GM12878 (cell line): ENCODE measurements at regions not wholly inside any gene's neighbourhood (a gene's known extent, or its start where the extent isn't known, plus 50 kb on each side); places are given as distances from the start of the nearest gene placed in this dataset.
A peak's percentile ranks its signal among the peaks of the same experiment; 100 is the strongest.

ENCODE experiments used
- ATAC-seq: fragments of 200-7000 bp; cut with Tn5 transposase; 3 replicates; pipeline ENCODE4 v1.9.1; 2020; ENCODE audit warnings: mild to moderate bottlenecking, moderate library complexity
- BruUV-seq: library from RNA; stranded (reverse); fragments of 400-500 nt; replicated peaks from 2 replicates; lab custom pipeline; 2021; lab: Mats Ljungman, UMichigan
- CTCF ChIA-PET: fragments of 300-600 bp; sonication (Branson Sonifier 250); formaldehyde crosslinking; extraction: SDS; loops from one replicate; lab custom pipeline; 2021; ENCODE audit warnings: inconsistent platforms; lab: Yijun Ruan, JAX
- POLR2A ChIA-PET: fragments of 350-600 bp; formaldehyde crosslinking; extraction: SDS; loops from one replicate; lab custom pipeline; 2021; ENCODE audit warnings: inconsistent platforms; lab: Charles Lee
- RAD21 ChIA-PET: fragments of 300-600 bp; sonication (Branson Sonifier 250); formaldehyde crosslinking; loops from one replicate; lab custom pipeline; 2023; ENCODE audit warnings: antibody characterized with exemption; ENCODE audit not compliant: unreplicated experiment; lab: Charles Lee
- SMC1A ChIA-PET: fragments of 300-600 bp; sonication (Branson Sonifier 250); formaldehyde crosslinking; loops from one replicate; lab custom pipeline; 2023; ENCODE audit not compliant: unreplicated experiment, uncharacterized antibody; lab: Charles Lee
- DNase-seq: peaks from one replicate; pipeline ENCODE4 v3.0.0-alpha.2; 2011; ENCODE audit warnings: low read depth, low spot score
- FAIRE-seq: peaks from 3 replicates; lab custom pipeline; 2011; peaks lifted over from hg19 to GRCh38; lab: Jason Lieb, UNC
- H2AFZ ChIP-seq: 2 replicates; pipeline ENCODE4 v1.6.0; 2011; ENCODE audit warnings: low read depth, low read length, control low read depth; ENCODE audit not compliant: control insufficient read depth
- H3K27ac ChIP-seq: 2 replicates; pipeline ENCODE4 v1.5.1; 2011; ENCODE audit warnings: control low read depth; ENCODE audit not compliant: control insufficient read depth, insufficient read depth
- H3K27me3 ChIP-seq, 2 experiments: replicated peaks in 1 of 2; 2 replicates each; pipeline versions ENCODE4 v1.6.0 to v1.6.1; 2011; ENCODE audit warnings: low read length in 1 of 2; ENCODE audit not compliant: control insufficient read depth in 2 of 2, insufficient read depth in 2 of 2
- H3K36me3 ChIP-seq, 2 experiments: 2 replicates each; pipeline ENCODE4 v1.5.1; 2011; ENCODE audit warnings: low read length in 1 of 2; ENCODE audit not compliant: control insufficient read depth in 2 of 2, insufficient read depth in 2 of 2
- H3K4me1 ChIP-seq: 2 replicates; pipeline ENCODE4 v1.6.1; 2011; ENCODE audit warnings: mild to moderate bottlenecking, low read length, moderate library complexity, mixed read lengths; ENCODE audit not compliant: control insufficient read depth, insufficient read depth
- H3K4me2 ChIP-seq: 2 replicates; pipeline ENCODE4 v1.6.0; 2011; ENCODE audit warnings: control low read depth; ENCODE audit not compliant: control insufficient read depth, insufficient read depth
- H3K4me3 ChIP-seq: fragments of 200-600 bp; sonication (generic); 2 replicates; pipeline ENCODE4 v1.5.1; 2016
- H3K79me2 ChIP-seq: 2 replicates; pipeline ENCODE4 v1.6.0; 2011; ENCODE audit warnings: low read length; ENCODE audit not compliant: control insufficient read depth, insufficient read depth
- H3K9ac ChIP-seq: 2 replicates; pipeline ENCODE4 v1.8.0; 2011; ENCODE audit warnings: low read length, control low read depth, mixed read lengths; ENCODE audit not compliant: control insufficient read depth, insufficient read depth
- H3K9me3 ChIP-seq: replicated peaks from 3 replicates; pipeline ENCODE4 v1.5.1; 2011; ENCODE audit warnings: mild to moderate bottlenecking, low read length; ENCODE audit not compliant: control insufficient read depth, insufficient read depth
- H4K20me1 ChIP-seq: 2 replicates; pipeline ENCODE4 v1.6.0; 2011; ENCODE audit not compliant: control insufficient read depth, insufficient read depth
- BMI1 ChIP-seq: fragments of 450-650 bp; IDR thresholded peaks from 2 replicates; pipeline ENCODE4 v1.6.1; 2016; ENCODE audit warnings: mild to moderate bottlenecking, moderate library complexity, borderline replicate concordance
- CTCF ChIP-seq, 3 experiments: IDR thresholded peaks in 2 of 3; conservative IDR thresholded peaks in 1 of 3; 2 replicates each; pipeline ENCODE4 v1.5.1; 2011; ENCODE audit warnings: low read depth in 3 of 3, low read length in 3 of 3, mild to moderate bottlenecking in 3 of 3, control low read depth in 2 of 3, moderate library complexity in 2 of 3, inconsistent platforms in 1 of 3, mixed read lengths in 1 of 3; ENCODE audit not compliant: control insufficient read depth in 2 of 3, insufficient read depth in 1 of 3; ENCODE audit errors: extremely low read depth in 1 of 3
- ESRRA ChIP-seq: IDR thresholded peaks from 2 replicates; pipeline ENCODE4 v1.6.1; 2012; ENCODE audit warnings: mild to moderate bottlenecking, low read length, improper control_type of control experiment
- FOS ChIP-seq: IDR thresholded peaks from 3 replicates; pipeline ENCODE4 v1.6.1; 2011; ENCODE audit warnings: borderline replicate concordance; ENCODE audit not compliant: insufficient read length; ENCODE audit errors: extremely low read depth
- KAT2A ChIP-seq: conservative IDR thresholded peaks from 2 replicates; pipeline ENCODE4 v1.6.1; 2011; ENCODE audit warnings: low read depth, low read length; ENCODE audit not compliant: control insufficient read depth
- LARP7 ChIP-seq: fragments of 450-650 bp; IDR thresholded peaks from 2 replicates; pipeline ENCODE4 v1.6.1; 2017; ENCODE audit warnings: mild to moderate bottlenecking
- NFYB ChIP-seq: IDR thresholded peaks from 2 replicates; pipeline ENCODE4 v1.6.1; 2011; ENCODE audit warnings: low read depth, mild to moderate bottlenecking, low read length, improper control_type of control experiment, moderate library complexity; ENCODE audit not compliant: insufficient read depth
- NRF1 ChIP-seq: conservative IDR thresholded peaks from 2 replicates; pipeline ENCODE4 v1.6.1; 2011; ENCODE audit warnings: mild to moderate bottlenecking, low read depth, low read length, improper control_type of control experiment
- RAD21 ChIP-seq: IDR thresholded peaks from 2 replicates; pipeline ENCODE4 v1.6.1; 2011; ENCODE audit warnings: mild to moderate bottlenecking, low read depth, low read length, moderate library complexity; ENCODE audit not compliant: insufficient read depth
- RBBP5 ChIP-seq: fragments of 200-600 bp; sonication (generic); conservative IDR thresholded peaks from 2 replicates; pipeline ENCODE4 v1.6.1; 2016
- SMAD1 ChIP-seq: fragments of 450-650 bp; IDR thresholded peaks from 2 replicates; pipeline ENCODE4 v1.6.1; 2018; ENCODE audit warnings: mild to moderate bottlenecking, low read depth; ENCODE audit not compliant: partially characterized antibody
- TAF1 ChIP-seq: IDR thresholded peaks from 2 replicates; pipeline ENCODE4 v1.6.1; 2011; ENCODE audit warnings: mild to moderate bottlenecking, low read depth, low read length, borderline replicate concordance
- WGBS: methylation state at CpG from one replicate; pipeline ENCODE4 v1.1.6; 2016; ENCODE audit warnings: low lambda C conversion rate; ENCODE audit not compliant: insufficient replicate concordance, insufficient coverage; ENCODE audit errors: missing lambda C conversion rate; 5-methylcytosine and 5-hydroxymethylcytosine counted together
- in situ Hi-C: fragments of 300-500 bp; cut with MboI; formaldehyde crosslinking; loops from 9 replicates; pipeline ENCODE4 v1.14.3; 2018; ENCODE audit warnings: mixed read lengths
- intact Hi-C: fragments of 100-400 bp; cut with micrococcal nuclease; formaldehyde crosslinking; loops from one replicate; pipeline ENCODE4 v1.14.2; 2022; ENCODE audit not compliant: unreplicated experiment

- Histone ChIP-seq H3K4me3 (no peak overlapping the region), H3K9ac (no peak overlapping the region), H2AFZ (no peak overlapping the region), H4K20me1 (no peaks in the 10 kb centered on the region), H3K79me2 (no peaks in the 10 kb centered on the region), H3K27me3 (no peaks in the 10 kb centered on the region), H3K9me3 (no peaks in the 10 kb centered on the region), H3K36me3 (no peaks in the 10 kb centered on the region), H3K27ac (no peak overlapping the region), H3K4me1 (no peaks in the 10 kb centered on the region), H3K4me2 (no peak overlapping the region)
- ChIA-PET POLR2A (no interaction called here), CTCF (interaction anchor here (1.2 kb wide), 1 partner anchor 412 kb away, joined by 3 read pairs; no protein-coding TSS in a partner anchor), SMC1A (no interaction called here), RAD21 (interaction anchor here (0.8 kb wide), 1 partner anchor 726 kb away, joined by 3 read pairs; no protein-coding TSS in a partner anchor)
- WGBS, result 15% methylated on average over 4 of the region's 4 CpGs
- FAIRE-seq (no peak), ATAC-seq (no peak), DNase-seq (no peak)
- in situ Hi-C loops, result no loop called here
- intact Hi-C loops, result no loop called here
- BruUV-seq, result no TSS peak
- TF ChIP-seq NFYB, result no peak
- TF ChIP-seq NRF1, result no peak
- TF ChIP-seq SMAD1, result no peak
- peak; percentile 46 for TF ChIP-seq RAD21
- TF ChIP-seq LARP7, result no peak
- peak in 2 of 3 experiments; percentile 17 to 29; a peak in 2 of 6 replicates for TF ChIP-seq CTCF (IDR thresholded peaks at IDR 0.05 in 2 of 3, conservative IDR thresholded peaks at IDR 0.05 in 1 of 3; ENCODE audit: control insufficient read depth in 2 of 3, extremely low read depth in 1 of 3, insufficient read depth in 1 of 3, low read depth in 3 of 3, low read length in 3 of 3)
- no peak for TF ChIP-seq RBBP5
- no peak for TF ChIP-seq KAT2A
- TF ChIP-seq TAF1, result no peak
- TF ChIP-seq FOS, result no peak
- TF ChIP-seq ESRRA, result no peak
- no peak for TF ChIP-seq BMI1
These were observed 444.2 kb downstream of the SETD4 start for GRCh38 chr21:35616090-35616489.
